ENCODE measurements at regions not wholly inside any gene's neighbourhood (a gene's known extent, or its start where the extent isn't known, plus 50 kb on each side); places are given as distances from the start of the nearest gene placed in this dataset.

DNA sequence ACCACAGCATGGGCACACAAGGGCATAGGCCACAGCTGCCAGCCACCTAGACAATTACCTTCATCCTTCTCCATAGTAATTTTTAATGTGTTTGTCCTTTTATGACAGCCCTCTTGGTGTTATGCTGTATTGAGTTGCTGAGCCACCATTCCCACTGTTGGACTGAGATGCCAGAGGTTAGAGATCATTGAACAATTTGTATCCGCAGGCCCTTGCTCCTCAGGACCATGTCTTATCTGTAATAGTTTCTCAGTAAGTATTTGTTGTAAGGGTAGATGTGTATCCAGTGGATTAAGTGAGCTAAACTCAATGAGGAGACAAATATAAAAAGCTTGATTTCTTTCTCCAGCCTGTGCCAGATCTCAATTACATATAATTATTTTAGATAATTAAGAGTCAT is 832.8 kb upstream of the ID2 start:
- TF ChIP-seq EZH2phosphoT487 (IDR thresholded peaks at IDR 0.05; ENCODE audit: borderline replicate concordance, low read length), result no peak
- TF ChIP-seq, protein P1, sequence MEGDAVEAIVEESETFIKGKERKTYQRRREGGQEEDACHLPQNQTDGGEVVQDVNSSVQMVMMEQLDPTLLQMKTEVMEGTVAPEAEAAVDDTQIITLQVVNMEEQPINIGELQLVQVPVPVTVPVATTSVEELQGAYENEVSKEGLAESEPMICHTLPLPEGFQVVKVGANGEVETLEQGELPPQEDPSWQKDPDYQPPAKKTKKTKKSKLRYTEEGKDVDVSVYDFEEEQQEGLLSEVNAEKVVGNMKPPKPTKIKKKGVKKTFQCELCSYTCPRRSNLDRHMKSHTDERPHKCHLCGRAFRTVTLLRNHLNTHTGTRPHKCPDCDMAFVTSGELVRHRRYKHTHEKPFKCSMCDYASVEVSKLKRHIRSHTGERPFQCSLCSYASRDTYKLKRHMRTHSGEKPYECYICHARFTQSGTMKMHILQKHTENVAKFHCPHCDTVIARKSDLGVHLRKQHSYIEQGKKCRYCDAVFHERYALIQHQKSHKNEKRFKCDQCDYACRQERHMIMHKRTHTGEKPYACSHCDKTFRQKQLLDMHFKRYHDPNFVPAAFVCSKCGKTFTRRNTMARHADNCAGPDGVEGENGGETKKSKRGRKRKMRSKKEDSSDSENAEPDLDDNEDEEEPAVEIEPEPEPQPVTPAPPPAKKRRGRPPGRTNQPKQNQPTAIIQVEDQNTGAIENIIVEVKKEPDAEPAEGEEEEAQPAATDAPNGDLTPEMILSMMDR (IDR thresholded peaks at IDR 0.05; ENCODE audit: low read depth, low read length, poor library complexity, severe bottlenecking), result no peak
- no peaks in the 10 kb centered on the region for H3F3A ChIP-seq (ENCODE audit: control insufficient read depth, insufficient read depth)
- H4K20me1 ChIP-seq (ENCODE audit: control insufficient read depth, insufficient read depth, low read depth, low read length), result no peaks in the 10 kb centered on the region
- no peak overlapping the region for H3K4me3 ChIP-seq (ENCODE audit: low read length)
- no peaks in the 10 kb centered on the region for H3K79me2 ChIP-seq (ENCODE audit: control insufficient read depth, low read length)
- H3K27me3 ChIP-seq (ENCODE audit: control insufficient read depth, low read length), result no peaks in the 10 kb centered on the region
- H3K9me3 ChIP-seq (ENCODE audit: control insufficient read depth, insufficient read depth, low read length), result peaks cover 6% of the 10 kb centered on the region; the same call in 1 of the 2 replicates
- H3K36me3 ChIP-seq (ENCODE audit: control insufficient read depth, low read length), result no peaks in the 10 kb centered on the region
- no peaks in the 10 kb centered on the region for H3K9me2 ChIP-seq (replicated peaks; ENCODE audit: control insufficient read depth, low read length)
- peaks cover 3% of the 10 kb centered on the region; the same call in 1 of the 2 replicates for H3K4me1 ChIP-seq (ENCODE audit: control insufficient read depth, low read length)
- H3K4me2 ChIP-seq (ENCODE audit: low read length), result no peak overlapping the region
- no peak overlapping the region for H3K27ac ChIP-seq (ENCODE audit: low read depth, low read length)

DNA sequence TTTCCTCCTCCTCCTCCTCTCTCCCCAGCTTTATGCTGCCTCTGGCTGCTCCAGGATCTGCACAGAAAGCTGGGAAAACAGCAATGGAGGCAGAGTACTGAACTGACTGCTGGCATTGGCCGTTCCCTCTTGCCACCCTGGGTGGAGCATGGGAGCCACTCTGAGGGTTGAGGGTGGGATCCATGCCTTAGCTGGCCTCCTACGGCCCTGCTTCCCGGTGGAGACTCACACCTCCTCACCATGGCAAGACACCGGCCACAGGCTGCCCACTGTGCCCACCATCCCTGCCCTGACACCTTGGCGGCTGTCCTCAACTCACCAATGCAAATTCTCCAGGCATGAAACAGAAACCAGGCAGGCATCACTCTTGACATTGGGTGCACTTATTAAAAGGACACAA is 832.3 kb upstream of the ID2 start:
- no peaks in the 10 kb centered on the region for H3F3A ChIP-seq (ENCODE audit: control insufficient read depth, insufficient read depth)
- no peaks in the 10 kb centered on the region for H3K79me2 ChIP-seq (ENCODE audit: control insufficient read depth, low read length)
- no peak overlapping the region for H3K27ac ChIP-seq (ENCODE audit: low read depth, low read length)
- no peak overlapping the region for H3K4me3 ChIP-seq (ENCODE audit: low read length)
- no peak overlapping the region for H3K4me2 ChIP-seq (ENCODE audit: low read length)
- no peaks in the 10 kb centered on the region for H3K9me2 ChIP-seq (replicated peaks; ENCODE audit: control insufficient read depth, low read length)
- TF ChIP-seq, protein P1 (IDR thresholded peaks at IDR 0.05; ENCODE audit: low read depth, low read length, poor library complexity, severe bottlenecking), result no peak
- TF ChIP-seq EZH2phosphoT487 (IDR thresholded peaks at IDR 0.05; ENCODE audit: borderline replicate concordance, low read length), result no peak
- peaks cover 6% of the 10 kb centered on the region; the same call in 1 of the 2 replicates for H3K9me3 ChIP-seq (ENCODE audit: control insufficient read depth, insufficient read depth, low read length)
- no peaks in the 10 kb centered on the region for H3K36me3 ChIP-seq (ENCODE audit: control insufficient read depth, low read length)
- H3K4me1 ChIP-seq (ENCODE audit: control insufficient read depth, low read length), result peaks cover 3% of the 10 kb centered on the region; the same call in 1 of the 2 replicates
- H4K20me1 ChIP-seq (ENCODE audit: control insufficient read depth, insufficient read depth, low read depth, low read length), result no peaks in the 10 kb centered on the region
- H3K27me3 ChIP-seq (ENCODE audit: control insufficient read depth, low read length), result no peaks in the 10 kb centered on the region

DNA sequence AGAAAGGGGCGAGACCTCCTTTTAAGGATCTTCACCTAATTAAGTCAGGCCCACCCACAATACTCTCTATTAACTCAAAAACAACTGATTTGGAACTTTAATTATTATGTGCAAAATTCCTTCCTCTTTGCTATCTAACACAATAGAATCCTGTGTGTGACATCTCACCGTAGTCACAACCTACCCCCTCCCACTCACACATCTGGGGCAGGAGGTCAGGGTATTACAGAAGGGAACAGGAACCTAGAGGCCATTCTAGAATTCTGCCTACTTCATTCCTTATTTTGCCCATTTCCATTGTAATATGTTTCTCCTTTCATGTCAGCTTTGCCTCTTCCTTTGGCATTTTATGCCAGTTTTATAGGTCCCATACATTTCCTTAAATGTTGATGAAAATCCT is 829.3 kb upstream of the ID2 start:
- no peaks in the 10 kb centered on the region for H3K27me3 ChIP-seq (ENCODE audit: control insufficient read depth, low read length)
- no peak overlapping the region for H3K4me3 ChIP-seq (ENCODE audit: low read length)
- TF ChIP-seq, protein P1 (IDR thresholded peaks at IDR 0.05; ENCODE audit: low read depth, low read length, poor library complexity, severe bottlenecking), result no peak
- no peak for TF ChIP-seq EZH2phosphoT487 (IDR thresholded peaks at IDR 0.05; ENCODE audit: borderline replicate concordance, low read length)
- H3K36me3 ChIP-seq (ENCODE audit: control insufficient read depth, low read length), result no peaks in the 10 kb centered on the region
- H3K9me2 ChIP-seq (replicated peaks; ENCODE audit: control insufficient read depth, low read length), result no peaks in the 10 kb centered on the region
- no peaks in the 10 kb centered on the region for H3K79me2 ChIP-seq (ENCODE audit: control insufficient read depth, low read length)
- H3F3A ChIP-seq (ENCODE audit: control insufficient read depth, insufficient read depth), result no peaks in the 10 kb centered on the region
- no peak overlapping the region for H3K4me2 ChIP-seq (ENCODE audit: low read length)
- no peak overlapping the region for H3K27ac ChIP-seq (ENCODE audit: low read depth, low read length)
- no peaks in the 10 kb centered on the region for H3K4me1 ChIP-seq (ENCODE audit: control insufficient read depth, low read length)
- no peaks in the 10 kb centered on the region for H4K20me1 ChIP-seq (ENCODE audit: control insufficient read depth, insufficient read depth, low read depth, low read length)
- H3K9me3 ChIP-seq (ENCODE audit: control insufficient read depth, insufficient read depth, low read length), result peaks cover 6% of the 10 kb centered on the region; the same call in 1 of the 2 replicates

Measured in DOHH2 (cell line).